D721Med (cell line): ENCODE measurements at regions not wholly inside any gene's neighbourhood (a gene's known extent, or its start where the extent isn't known, plus 50 kb on each side); places are given as distances from the start of the nearest gene placed in this dataset.

Experiments used
- DNase-seq: peaks from one replicate; pipeline ENCODE4 v3.0.0; 2011; ENCODE audit warnings: low spot score; ENCODE audit not compliant: insufficient read length
- FAIRE-seq: peaks from 2 replicates; lab custom pipeline; 2011; peaks lifted over from hg19 to GRCh38; lab: Jason Lieb, UNC
- TF ChIP-seq, protein P1 (sequence below): IDR thresholded peaks from 2 replicates; pipeline ENCODE4 v1.5.1; 2012; ENCODE audit warnings: mild to moderate bottlenecking, control low read depth; ENCODE audit not compliant: insufficient read depth; ENCODE audit errors: missing control alignments

DNA sequence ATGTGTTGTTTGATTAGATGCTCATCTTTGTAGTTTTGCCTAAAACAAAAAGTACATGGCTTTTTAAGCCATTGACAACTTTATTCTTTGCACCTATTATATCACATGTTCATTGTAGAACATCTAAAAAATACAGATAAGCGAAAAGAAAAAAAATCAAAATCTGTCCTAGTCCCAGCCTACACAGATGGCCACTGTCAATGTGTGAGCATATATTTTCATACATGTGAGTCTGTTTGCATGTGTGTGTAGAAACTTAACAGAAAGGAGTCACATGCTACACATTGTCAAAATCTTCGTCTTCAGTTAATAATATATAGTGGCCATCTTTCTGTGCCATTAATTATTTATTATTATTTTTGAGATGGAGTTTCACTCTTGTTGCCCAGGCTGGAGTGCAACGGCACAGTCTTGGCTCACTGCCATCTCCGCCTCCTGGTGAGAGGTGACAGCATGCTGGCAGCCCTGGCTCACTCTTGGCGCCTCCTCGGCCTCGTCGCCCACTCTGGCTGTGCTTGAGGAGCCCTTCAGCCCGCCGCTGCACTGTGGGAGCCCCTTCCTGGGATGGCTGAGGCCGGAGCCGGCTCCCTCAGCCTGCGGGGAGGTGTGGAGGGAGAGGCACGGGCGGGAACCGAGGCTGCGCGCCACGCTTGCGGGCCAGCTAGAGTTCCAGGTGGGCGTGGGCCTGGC lies 68.5 kb upstream of the AMZ2 start:
- no peak for FAIRE-seq
- TF ChIP-seq, protein P1, sequence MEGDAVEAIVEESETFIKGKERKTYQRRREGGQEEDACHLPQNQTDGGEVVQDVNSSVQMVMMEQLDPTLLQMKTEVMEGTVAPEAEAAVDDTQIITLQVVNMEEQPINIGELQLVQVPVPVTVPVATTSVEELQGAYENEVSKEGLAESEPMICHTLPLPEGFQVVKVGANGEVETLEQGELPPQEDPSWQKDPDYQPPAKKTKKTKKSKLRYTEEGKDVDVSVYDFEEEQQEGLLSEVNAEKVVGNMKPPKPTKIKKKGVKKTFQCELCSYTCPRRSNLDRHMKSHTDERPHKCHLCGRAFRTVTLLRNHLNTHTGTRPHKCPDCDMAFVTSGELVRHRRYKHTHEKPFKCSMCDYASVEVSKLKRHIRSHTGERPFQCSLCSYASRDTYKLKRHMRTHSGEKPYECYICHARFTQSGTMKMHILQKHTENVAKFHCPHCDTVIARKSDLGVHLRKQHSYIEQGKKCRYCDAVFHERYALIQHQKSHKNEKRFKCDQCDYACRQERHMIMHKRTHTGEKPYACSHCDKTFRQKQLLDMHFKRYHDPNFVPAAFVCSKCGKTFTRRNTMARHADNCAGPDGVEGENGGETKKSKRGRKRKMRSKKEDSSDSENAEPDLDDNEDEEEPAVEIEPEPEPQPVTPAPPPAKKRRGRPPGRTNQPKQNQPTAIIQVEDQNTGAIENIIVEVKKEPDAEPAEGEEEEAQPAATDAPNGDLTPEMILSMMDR = no peak
- DNase-seq = no peak

GRCh38 chr17:68179926-68180285 lies 67.9 kb upstream of the AMZ2 start:
- DNase-seq = no peak
- FAIRE-seq = no peak
- TF ChIP-seq, protein P1 = no peak

- DNase-seq (no peak), FAIRE-seq (no peak)
- TF ChIP-seq, protein P1 = no peak
Measured at GRCh38 chr17:68182011-68182306, 65.9 kb upstream of the AMZ2 start.

GRCh38 chr17:68182940-68183551 lies 64.8 kb upstream of the AMZ2 start:
- TF ChIP-seq, protein P1 = no peak
- DNase-seq (no peak), FAIRE-seq (no peak)

GRCh38 chr17:68184141-68184571 lies 63.7 kb upstream of the AMZ2 start:
- FAIRE-seq (no peak), DNase-seq (no peak)
- TF ChIP-seq, protein P1 = no peak

- no peak for FAIRE-seq
- no peak for DNase-seq
- TF ChIP-seq, protein P1 = no peak
Measured at GRCh38 chr17:68184816-68185436, 62.9 kb upstream of the AMZ2 start.

DNA sequence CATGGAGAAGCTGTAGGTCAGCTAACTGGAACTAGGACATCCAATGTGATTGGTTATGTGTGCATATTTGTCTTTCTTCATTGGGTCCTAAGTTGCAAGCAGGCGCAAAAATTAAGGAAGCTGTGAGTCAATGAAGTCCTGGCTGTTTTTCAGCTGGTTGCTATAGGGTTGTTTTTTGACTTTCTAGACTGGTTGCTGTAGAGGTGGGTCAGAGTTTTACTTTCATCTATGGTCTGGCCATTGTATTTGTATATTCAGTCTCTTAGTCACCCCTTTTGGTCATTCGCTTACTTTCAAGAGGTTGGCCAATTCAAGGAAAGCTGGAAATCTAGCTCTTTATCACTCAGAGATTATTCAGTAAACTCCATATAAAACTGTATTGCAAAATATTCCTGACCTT lies 62.0 kb upstream of the AMZ2 start:
- TF ChIP-seq, protein P1 = no peak
- FAIRE-seq = no peak

More for the DNA sequence above, 62.0 kb upstream of the AMZ2 start:
- no peak for DNase-seq
